ENCODE measurements at regions not wholly inside any gene's neighbourhood (a gene's known extent, or its start where the extent isn't known, plus 50 kb on each side); places are given as distances from the start of the nearest gene placed in this dataset.

DNA sequence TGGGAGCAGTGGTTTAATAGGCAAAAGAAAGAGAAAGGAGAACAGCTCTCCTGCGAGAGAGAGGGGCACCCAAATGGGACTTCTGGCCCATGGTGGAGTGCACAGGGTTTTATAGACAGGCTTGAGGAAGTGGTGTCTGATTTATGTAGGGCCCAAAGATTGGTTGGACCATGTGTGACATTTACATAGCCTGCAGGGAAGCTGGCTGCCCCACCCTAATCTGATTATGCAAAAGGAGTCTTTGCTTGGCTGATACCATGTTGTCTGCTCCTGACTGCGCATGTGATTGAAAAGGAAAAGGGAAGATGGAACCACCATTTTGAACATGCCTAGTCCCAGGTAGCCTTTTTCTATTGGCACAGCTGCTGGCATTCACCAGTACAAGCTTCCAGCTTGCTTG lies 100.0 kb upstream of the DIPK2B start:
- TF ChIP-seq CTCF (conservative IDR thresholded peaks at IDR 0.05; ENCODE audit: low read depth, low read length): no peak
- H3K4me3 ChIP-seq (ENCODE audit: low read length): no peak overlapping the region
- no peak for DNase-seq (ENCODE audit: low read depth)

DNA sequence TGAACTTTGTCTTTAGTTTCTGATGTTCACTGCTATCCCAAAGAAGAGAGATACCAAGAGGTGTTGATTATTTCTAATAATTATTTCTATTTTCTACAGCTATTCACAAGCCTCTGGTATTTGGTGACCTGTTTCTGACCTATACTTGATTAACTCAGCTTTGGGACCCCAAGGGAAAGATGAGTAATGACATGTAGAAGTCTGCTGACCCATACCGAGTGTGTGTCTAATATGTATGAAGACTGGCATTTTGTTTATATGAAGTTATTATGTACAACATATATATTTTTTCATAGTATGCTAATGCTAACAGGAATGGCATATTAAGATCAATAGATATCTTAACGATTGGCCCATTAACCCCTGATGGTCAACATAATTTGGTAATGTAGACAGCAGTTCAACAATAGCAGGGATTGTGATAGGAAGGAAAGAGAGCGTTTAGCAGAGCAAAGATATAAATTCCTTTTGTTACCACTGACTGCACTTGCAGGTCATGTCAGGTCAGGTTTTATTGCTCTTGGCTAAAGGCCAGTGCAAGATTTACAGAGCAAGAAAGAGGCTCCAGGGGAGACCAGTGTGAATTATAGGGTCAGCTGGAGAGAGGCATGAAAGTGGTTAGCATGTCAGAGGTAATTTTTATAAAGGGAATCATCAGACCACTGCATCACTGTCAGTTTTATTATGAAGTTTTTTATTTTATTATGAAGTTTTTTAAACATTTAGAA lies 94.7 kb upstream of the DIPK2B start:
- TF ChIP-seq CTCF (conservative IDR thresholded peaks at IDR 0.05; ENCODE audit: low read depth, low read length): no peak
- H3K4me3 ChIP-seq (ENCODE audit: low read length): no peak overlapping the region
- DNase-seq (ENCODE audit: low read depth): peak; percentile 44

DNA sequence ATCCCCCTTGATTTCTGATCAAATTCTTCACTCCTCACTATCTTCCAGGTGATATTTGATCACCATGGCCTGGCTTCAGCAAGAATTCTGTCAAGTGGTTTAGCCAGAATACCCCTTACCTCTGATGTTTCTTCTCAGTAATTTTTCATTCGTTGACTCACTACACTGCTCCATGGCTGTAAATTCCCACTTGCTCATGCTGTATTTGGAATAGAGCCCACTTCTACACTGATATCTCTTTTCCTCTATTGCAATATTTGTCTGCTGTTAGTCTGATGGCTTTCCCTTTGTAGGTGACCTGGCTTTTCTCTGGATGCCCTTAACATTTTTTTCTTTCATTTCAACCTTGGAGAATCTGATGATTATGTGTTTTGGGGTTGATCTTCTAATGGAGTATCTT lies 73.9 kb upstream of the DIPK2B start:
- TF ChIP-seq CTCF (conservative IDR thresholded peaks at IDR 0.05; ENCODE audit: low read depth, low read length): no peak
- no peak for DNase-seq (ENCODE audit: low read depth)
- no peak overlapping the region for H3K4me3 ChIP-seq (ENCODE audit: low read length)

GRCh38 chrX:45267007-45267406 lies 66.3 kb upstream of the DIPK2B start:
- H3K4me3 ChIP-seq (ENCODE audit: low read length): no peak overlapping the region
- no peak for DNase-seq (ENCODE audit: low read depth)
- no peak for TF ChIP-seq CTCF (conservative IDR thresholded peaks at IDR 0.05; ENCODE audit: low read depth, low read length)

- TF ChIP-seq CTCF (conservative IDR thresholded peaks at IDR 0.05; ENCODE audit: low read depth, low read length): no peak
- no peak for DNase-seq (ENCODE audit: low read depth)
- H3K4me3 ChIP-seq (ENCODE audit: low read length): no peak overlapping the region
Observed at GRCh38 chrX:45266456-45266855, 65.8 kb upstream of the DIPK2B start.

- no peak for TF ChIP-seq CTCF (conservative IDR thresholded peaks at IDR 0.05; ENCODE audit: low read depth, low read length)
- H3K4me3 ChIP-seq (ENCODE audit: low read length): no peak overlapping the region
- DNase-seq (ENCODE audit: low read depth): no peak
Observed at GRCh38 chrX:45264865-45265264, 64.2 kb upstream of the DIPK2B start.

- DNase-seq (ENCODE audit: low read depth): no peak
- H3K4me3 ChIP-seq (ENCODE audit: low read length): no peak overlapping the region
- no peak for TF ChIP-seq CTCF (conservative IDR thresholded peaks at IDR 0.05; ENCODE audit: low read depth, low read length)
Observed at GRCh38 chrX:45261471-45261870, 60.8 kb upstream of the DIPK2B start.
